Sciatic nerve (tissue), 2 donors: ENCODE measurements at regions not wholly inside any gene's neighbourhood (a gene's known extent, or its start where the extent isn't known, plus 50 kb on each side); places are given as distances from the start of the nearest gene placed in this dataset.

Experiments used
- ATAC-seq: fragments of 200-7000 bp; cut with Tn5 transposase; one replicate; pipeline ENCODE4 v1.9.1; 2020; ENCODE audit warnings: mild to moderate bottlenecking, moderate library complexity
- DNase-seq: peaks from one replicate; pipeline ENCODE4 v3.0.0-alpha.2; 2020; ENCODE audit warnings: low spot score
- intact Hi-C: fragments of 100-400 bp; cut with DNase I; formaldehyde crosslinking; loops from one replicate; pipeline ENCODE4 v1.14.2; 2022
- donor health status: DM: no; HTN: no; CAD: no.
- donor health status: DM: no; HTN: no; CAD: no.

DNA sequence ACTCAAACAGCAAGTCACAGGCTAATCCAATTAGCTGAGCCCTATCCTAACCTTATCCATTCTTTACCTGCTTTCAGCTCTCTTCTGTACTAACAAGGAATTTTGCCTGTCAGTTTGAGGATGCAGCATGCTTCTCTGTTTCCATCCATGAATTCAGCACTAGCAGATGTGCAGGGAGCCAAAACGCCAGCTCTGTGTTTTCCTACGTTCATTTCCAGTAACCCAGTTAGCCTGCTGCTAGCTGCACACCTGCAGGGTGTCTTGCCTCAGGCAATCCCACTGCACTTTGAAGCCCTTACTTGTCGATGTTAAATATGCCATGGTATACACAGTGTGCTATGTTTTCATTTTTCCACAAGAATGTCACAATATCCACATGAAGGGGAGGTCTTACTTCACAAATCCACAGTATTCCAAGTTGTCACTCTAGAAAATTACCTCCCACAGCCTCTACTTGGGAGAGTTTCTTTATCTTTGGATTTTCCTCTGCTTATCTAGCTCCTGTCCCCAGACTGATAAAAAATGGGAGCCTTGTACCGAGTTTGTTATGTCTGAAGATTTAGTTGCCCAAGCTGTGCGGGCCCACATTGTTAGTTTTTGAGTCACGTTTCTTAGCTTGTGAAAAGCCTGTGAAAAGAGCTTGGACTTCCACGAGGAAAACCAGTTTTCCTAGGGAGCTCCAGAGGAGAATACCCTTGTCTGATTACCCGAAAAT is 127.6 kb upstream of the HHIP start:
- intact Hi-C loops = no loop called here
- ATAC-seq = no peak
- no peak for DNase-seq

- ATAC-seq (peak; percentile 84), DNase-seq (peak; percentile 63)
- intact Hi-C loops = no loop called here
Measured at GRCh38 chr4:144531841-144532240, 114.1 kb upstream of the HHIP start.

DNA sequence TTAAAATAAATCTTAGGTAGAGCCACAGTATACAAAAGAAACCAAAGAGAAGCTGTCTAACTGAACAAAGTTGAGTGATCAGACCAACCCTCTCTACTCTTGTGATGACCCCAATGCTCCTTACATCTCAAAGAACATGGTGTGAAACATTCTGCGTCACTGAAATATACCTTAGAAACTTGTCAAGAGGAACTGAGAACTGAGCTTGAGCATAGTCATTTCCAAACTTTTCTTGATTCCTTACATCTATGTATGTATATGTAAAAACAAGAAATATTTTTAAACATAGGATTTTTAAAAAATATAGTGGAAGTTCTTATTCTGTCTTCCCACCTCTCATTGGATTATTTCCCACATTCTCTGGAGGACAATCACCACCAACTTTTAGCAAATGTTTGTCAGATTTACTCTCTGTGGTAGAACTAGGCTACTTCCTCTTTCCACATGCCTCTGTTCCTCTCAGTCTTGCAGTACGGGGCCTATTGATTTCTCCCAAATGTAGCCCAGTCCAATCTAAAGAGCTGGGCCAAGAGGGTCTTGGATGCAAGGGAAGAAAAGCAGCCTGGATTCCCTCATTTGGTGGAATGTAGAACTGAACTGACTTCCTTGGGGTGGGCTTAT is 98.2 kb upstream of the HHIP start:
- intact Hi-C loops = no loop called here
- no peak for DNase-seq
- ATAC-seq = no peak

- peak; percentile 24 for ATAC-seq
- DNase-seq = no peak
- intact Hi-C loops = no loop called here
Measured at GRCh38 chr4:144556636-144557035, 89.3 kb upstream of the HHIP start.

DNA sequence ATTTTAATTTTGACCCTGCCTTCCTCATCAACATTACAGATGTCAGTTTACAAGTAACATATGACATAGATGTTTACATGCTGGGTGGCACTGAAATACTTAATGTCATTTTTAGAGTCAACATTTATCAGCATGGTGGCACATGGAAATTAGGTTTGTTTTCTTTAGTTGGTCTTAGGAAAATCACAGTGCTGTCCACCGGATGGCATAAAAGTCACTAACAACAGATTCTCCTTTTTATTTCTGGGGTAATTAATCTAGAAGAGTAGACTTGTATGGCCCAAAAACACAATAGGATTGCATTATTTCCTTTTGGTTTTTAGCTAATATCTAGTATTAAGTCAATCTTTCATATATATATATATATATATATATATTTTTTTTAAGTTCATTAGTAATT is 88.6 kb upstream of the HHIP start:
- DNase-seq (no peak), ATAC-seq (no peak)
- intact Hi-C loops = no loop called here

- intact Hi-C loops = no loop called here
- DNase-seq (no peak), ATAC-seq (peak; percentile 78)
Measured at GRCh38 chr4:144562019-144562705, 83.8 kb upstream of the HHIP start.

- DNase-seq (no peak), ATAC-seq (no peak)
- intact Hi-C loops = no loop called here
Measured at GRCh38 chr4:144564358-144564757, 81.6 kb upstream of the HHIP start.

DNA sequence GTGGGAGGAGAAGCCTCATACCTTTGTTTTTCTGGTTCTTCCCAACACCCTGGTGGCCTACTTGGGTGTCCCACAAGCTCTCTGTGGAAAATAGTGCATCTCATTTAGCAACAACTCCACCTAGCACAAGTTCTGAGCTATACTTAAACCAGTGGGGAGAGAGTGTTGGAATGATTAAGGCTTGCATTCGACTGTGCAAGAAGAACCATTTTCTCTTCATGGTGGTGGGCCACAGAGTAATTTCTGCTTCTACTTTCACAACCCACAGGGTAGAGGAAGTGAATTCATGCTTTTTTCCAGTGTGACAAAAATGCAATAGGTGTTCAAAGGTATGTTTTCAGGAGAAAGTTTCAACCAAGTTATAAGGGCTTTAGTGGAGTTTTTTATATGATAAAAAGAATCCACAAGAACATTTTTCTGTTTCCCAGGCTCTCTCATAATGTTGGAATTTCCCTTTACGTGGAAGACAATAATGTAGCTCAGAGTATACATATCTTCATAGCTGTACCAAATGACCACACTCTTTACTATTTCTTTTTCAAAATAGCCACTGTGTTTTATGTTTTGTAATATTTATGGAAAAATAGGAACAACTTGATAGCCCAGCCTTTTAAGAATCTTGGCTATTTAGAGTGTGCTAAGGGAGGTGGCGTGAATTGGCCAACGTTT is 80.3 kb upstream of the HHIP start:
- intact Hi-C loops = no loop called here
- DNase-seq (no peak), ATAC-seq (no peak)

DNA sequence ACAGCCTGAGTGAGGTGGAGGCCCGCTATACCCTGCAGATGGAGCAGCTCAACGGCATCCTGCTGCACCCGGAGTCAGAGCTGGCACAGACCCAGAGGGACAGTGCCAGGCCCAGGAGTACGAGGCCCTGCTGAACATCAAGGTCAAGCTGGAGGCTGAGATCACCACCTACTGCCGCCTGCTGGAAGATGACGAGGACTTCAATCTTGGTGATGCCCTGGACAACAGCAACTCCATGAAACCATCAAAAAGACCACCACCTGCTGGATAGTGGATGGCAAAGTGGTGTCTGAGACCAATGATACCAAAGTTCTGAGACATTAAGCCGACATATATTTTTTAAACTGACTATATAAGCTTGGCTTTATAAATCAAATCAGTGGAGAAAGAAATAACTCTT is 73.3 kb upstream of the HHIP start:
- intact Hi-C loops = no loop called here
- DNase-seq (no peak), ATAC-seq (no peak)

GRCh38 chr4:144574000-144574399 is 72.0 kb upstream of the HHIP start:
- intact Hi-C loops = no loop called here
- no peak for ATAC-seq
- DNase-seq = no peak

DNA sequence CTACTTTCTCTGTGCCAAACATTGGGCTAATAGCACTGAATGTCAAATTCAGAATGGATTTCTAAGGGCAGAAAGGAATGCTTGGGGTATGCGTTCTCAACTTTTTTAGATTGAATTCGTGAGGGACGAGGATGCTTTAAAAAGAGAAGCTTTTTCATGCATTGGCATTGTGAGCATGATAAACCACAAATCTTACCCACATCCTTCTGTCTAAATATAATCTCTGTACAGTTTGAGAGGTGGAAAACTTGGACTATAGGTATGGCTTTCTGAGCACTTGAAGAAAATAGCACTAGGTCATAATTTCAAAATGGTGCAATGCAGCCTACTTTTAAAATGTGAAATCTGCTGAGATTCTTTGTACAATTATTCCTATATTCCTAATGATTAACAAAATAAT is 71.4 kb upstream of the HHIP start:
- intact Hi-C loops = no loop called here
- ATAC-seq = no peak

DNA sequence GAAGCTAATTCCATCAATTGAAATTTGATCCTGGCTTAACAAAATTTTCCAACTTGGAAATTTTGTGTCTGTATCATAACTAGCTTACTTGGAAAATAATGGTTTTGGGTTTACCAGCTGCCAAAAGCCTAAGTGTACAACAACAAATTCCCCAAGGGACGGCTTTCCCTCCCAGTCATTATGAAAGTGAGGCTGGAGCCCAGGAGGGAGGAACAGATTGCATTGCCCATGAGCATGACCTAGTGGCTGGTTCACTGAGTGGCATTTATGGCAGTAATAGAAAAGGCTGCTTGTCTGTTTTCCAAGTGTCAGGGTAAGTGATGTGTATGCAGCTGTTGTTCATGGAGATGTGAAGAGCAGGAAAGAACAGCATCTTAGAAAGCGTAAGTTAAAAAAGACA is 70.8 kb upstream of the HHIP start:
- DNase-seq (peak; percentile 58), ATAC-seq (peak; percentile 82)
- intact Hi-C loops = no loop called here

More for the DNA sequence above, 71.4 kb upstream of the HHIP start:
- DNase-seq = no peak

DNA sequence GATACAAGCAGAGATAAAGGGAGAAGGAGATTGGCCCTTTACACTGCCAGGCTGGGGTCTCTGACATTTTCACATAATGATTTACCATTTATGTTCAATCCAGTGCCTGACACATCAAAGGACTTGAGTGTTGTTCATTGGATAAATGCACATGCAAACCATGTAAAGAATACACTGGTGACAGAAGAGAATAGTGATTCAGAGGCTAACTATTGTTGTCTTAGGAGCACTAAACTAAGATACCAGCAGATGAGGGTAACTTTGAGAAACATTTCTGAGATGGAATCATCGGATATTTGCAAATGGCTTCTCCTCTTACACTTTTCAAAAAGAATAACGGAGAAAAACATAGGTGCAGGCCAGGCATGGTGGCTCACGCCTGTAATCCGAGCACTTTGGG is 67.3 kb upstream of the HHIP start:
- no peak for ATAC-seq
- no peak for DNase-seq
- intact Hi-C loops = no loop called here

GRCh38 chr4:144579411-144580030 is 66.4 kb upstream of the HHIP start:
- ATAC-seq = no peak
- intact Hi-C loops = no loop called here
- DNase-seq = no peak

DNA sequence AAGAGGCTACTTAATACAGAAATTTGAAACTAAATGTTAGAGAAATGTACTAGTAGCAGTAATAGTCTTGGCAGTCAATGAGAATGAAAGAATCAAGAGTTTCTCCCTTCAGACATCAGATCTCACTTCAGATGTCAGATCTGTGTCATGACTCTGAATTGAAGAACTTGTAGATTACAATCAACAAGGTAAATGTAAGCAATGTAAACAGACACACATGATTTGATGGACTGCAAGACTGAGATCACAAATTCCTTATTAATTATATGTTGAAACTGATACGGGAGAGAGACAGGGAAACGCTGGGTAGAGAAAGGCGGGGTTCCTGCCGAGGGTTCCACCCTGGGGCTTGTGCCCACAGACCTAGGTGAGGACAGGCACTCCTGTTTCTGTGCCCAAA is 65.5 kb upstream of the HHIP start:
- ATAC-seq = no peak
- intact Hi-C loops = no loop called here

DNA sequence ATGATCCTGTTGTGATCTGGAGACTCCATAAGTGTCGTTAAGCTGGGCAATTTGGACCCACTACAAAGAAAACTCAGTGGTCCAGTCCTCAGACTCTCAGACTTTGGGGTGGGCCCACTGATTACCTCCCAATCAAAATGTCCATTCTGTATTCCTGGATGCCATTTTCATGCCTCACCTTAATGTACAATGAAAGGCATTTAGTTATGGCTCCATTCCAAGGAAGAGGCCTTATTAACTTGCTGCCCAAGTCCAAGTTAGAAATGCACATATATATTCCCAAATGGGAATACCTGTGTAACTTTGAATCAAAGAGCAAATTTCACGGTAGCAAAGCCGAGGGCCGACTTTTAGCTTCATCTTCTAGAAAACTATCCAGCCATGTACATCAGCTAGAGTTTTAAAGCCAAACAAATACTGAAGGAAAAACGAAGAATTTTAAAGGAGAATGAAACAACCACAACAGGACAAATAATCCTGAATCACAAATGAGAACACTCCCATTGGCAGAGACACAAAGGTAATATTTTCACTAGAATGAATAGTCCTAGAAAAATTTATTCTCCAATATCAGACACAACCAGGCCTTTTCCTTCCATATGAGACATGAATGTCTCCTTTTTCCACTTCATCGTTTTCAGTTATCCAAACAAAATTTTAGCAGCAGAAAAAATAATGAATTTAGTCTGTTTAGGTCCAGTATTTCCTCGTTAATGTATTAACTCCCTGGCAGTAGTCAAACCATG is 63.7 kb upstream of the HHIP start:
- intact Hi-C loops = no loop called here
- ATAC-seq = no peak
- no peak for DNase-seq

More for the DNA sequence above, 65.5 kb upstream of the HHIP start:
- DNase-seq = no peak

- ATAC-seq (peak; percentile 23), DNase-seq (no peak)
- intact Hi-C loops = no loop called here
Measured at GRCh38 chr4:144582975-144583374, 63.0 kb upstream of the HHIP start.

- intact Hi-C loops = no loop called here
- ATAC-seq = peak; percentile 81
Measured at GRCh38 chr4:144583658-144584057, 62.3 kb upstream of the HHIP start.

DNA sequence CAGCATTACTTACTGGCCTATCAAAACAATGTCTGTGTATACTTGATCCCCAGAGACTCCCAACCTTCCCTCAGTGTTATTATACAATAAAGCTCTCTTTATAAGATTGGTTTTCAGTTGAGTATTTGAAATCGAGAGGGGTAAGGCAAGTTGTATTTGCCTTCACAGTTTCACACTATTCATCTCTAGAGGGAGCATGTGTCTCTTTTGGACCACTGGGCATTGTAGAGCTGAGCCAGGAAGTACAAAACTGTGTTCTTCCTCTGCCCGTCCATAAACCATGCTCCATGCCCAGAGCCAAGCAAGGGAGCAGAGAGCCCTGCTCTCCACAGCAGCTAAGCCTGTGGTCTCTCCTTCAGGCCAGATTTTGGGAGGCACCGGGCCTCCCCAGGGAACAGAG is 61.5 kb upstream of the HHIP start:
- ATAC-seq (peak; percentile 52), DNase-seq (no peak)
- intact Hi-C loops = no loop called here

More at GRCh38 chr4:144583658-144584057, 62.3 kb upstream of the HHIP start:
- DNase-seq = no peak
